Neural cell (in vitro differentiated cells): ENCODE measurements at regions not wholly inside any gene's neighbourhood (a gene's known extent, or its start where the extent isn't known, plus 50 kb on each side); places are given as distances from the start of the nearest gene placed in this dataset.

ENCODE experiments used
- H2AFZ ChIP-seq: fragments of 200-600, 300-800 bp; sonication (generic), shearing (Covaris generic); 2 replicates; pipeline ENCODE4 v1.6.0; 2014; ENCODE audit warnings: low read depth, mild to moderate bottlenecking, antibody characterized with exemption, low read length, moderate library complexity
- H3F3A ChIP-seq: fragments of 200-600 bp; shearing (Covaris generic); 2 replicates; pipeline ENCODE4 v1.6.1; 2016; ENCODE audit warnings: mild to moderate bottlenecking, moderate library complexity, mixed read lengths, antibody characterized with exemption, low read length; ENCODE audit not compliant: insufficient read depth, poor library complexity, severe bottlenecking
- H3K27ac ChIP-seq: fragments of 200-600, 300-800 bp; sonication (generic), shearing (Covaris generic); 2 replicates; pipeline ENCODE4 v1.5.1; 2014; ENCODE audit warnings: mild to moderate bottlenecking, low read length, moderate library complexity
- H3K27me3 ChIP-seq: fragments of 300-800, 200-600 bp; sonication (generic), shearing (Covaris generic); 2 replicates; pipeline ENCODE4 v1.6.0; 2014; ENCODE audit warnings: mild to moderate bottlenecking, low read depth, low read length, moderate library complexity; ENCODE audit not compliant: insufficient read depth
- H3K36me3 ChIP-seq: fragments of 300-800, 200-600 bp; sonication (generic), shearing (Covaris generic); 2 replicates; pipeline ENCODE4 v1.5.1; 2014; ENCODE audit warnings: mild to moderate bottlenecking, antibody characterized with exemption, low read length, moderate library complexity; ENCODE audit not compliant: insufficient read depth
- H3K4me2 ChIP-seq: fragments of 300-800, 200-600 bp; sonication (generic), shearing (Covaris generic); 2 replicates; pipeline ENCODE4 v1.6.0; 2014; ENCODE audit warnings: mild to moderate bottlenecking, low read length
- H3K4me3 ChIP-seq: fragments of 300-800, 200-600 bp; sonication (generic), shearing (Covaris generic); 2 replicates; pipeline ENCODE4 v1.5.1; 2014; ENCODE audit warnings: mild to moderate bottlenecking, low read length, moderate library complexity
- H3K79me2 ChIP-seq: fragments of 200-600 bp; shearing (Covaris generic); replicated peaks from 2 replicates; pipeline ENCODE4 v1.6.0; 2014; ENCODE audit warnings: mild to moderate bottlenecking, low read length, moderate library complexity; ENCODE audit not compliant: insufficient read depth
- H3K9ac ChIP-seq: fragments of 300-800, 200-600 bp; sonication (generic), shearing (Covaris generic); 2 replicates; pipeline ENCODE4 v1.6.1; 2016; ENCODE audit warnings: mild to moderate bottlenecking, low read length, mixed read lengths
- H3K9me2 ChIP-seq: fragments of 200-600 bp; shearing (Covaris generic); 2 replicates; pipeline ENCODE4 v1.6.1; 2016; ENCODE audit warnings: mild to moderate bottlenecking, low read length, mixed read lengths; ENCODE audit not compliant: insufficient read depth
- H3K9me3 ChIP-seq: fragments of 200-600, 300-800 bp; sonication (generic), shearing (Covaris generic); 2 replicates; pipeline ENCODE4 v1.6.1; 2016; ENCODE audit warnings: mild to moderate bottlenecking, mixed run types, low read length, moderate library complexity, mixed read lengths
- H4K20me1 ChIP-seq: fragments of 200-600 bp; shearing (Covaris generic); 2 replicates; pipeline ENCODE4 v1.6.1; 2016; ENCODE audit warnings: mild to moderate bottlenecking, mixed run types; ENCODE audit not compliant: insufficient read depth
- EP300 ChIP-seq: fragments of 450-650 bp; conservative IDR thresholded peaks from 2 replicates; pipeline ENCODE4 v1.6.1; 2014; ENCODE audit warnings: antibody characterized with exemption, mild to moderate bottlenecking, moderate library complexity; ENCODE audit not compliant: poor library complexity, severe bottlenecking
- EZH2 ChIP-seq: fragments of 200-600, 300-800 bp; shearing (Covaris generic), sonication (generic); IDR thresholded peaks from 2 replicates; pipeline ENCODE4 v1.6.1; 2014; ENCODE audit warnings: antibody characterized with exemption, low read length, borderline replicate concordance, mild to moderate bottlenecking; ENCODE audit not compliant: insufficient read depth, poor library complexity, severe bottlenecking
- MXI1 ChIP-seq: fragments of 450-650 bp; conservative IDR thresholded peaks from 2 replicates; pipeline ENCODE4 v1.6.1; 2014; ENCODE audit warnings: antibody characterized with exemption, mild to moderate bottlenecking; ENCODE audit not compliant: poor library complexity, severe bottlenecking
- POLR2AphosphoS5 ChIP-seq: IDR thresholded peaks from 2 replicates; pipeline ENCODE4 v1.6.1; 2012
- RAD21 ChIP-seq: fragments of 450-650 bp; conservative IDR thresholded peaks from 2 replicates; pipeline ENCODE4 v1.6.1; 2014; ENCODE audit warnings: antibody characterized with exemption, mild to moderate bottlenecking, moderate library complexity
- REST ChIP-seq: IDR thresholded peaks from 2 replicates; pipeline ENCODE4 v1.6.1; 2012; ENCODE audit warnings: borderline replicate concordance
- SMC3 ChIP-seq: fragments of 450-650 bp; conservative IDR thresholded peaks from 2 replicates; pipeline ENCODE4 v1.6.1; 2014; ENCODE audit warnings: antibody characterized with exemption, mild to moderate bottlenecking, moderate library complexity; ENCODE audit not compliant: poor library complexity
- TAF1 ChIP-seq: IDR thresholded peaks from 2 replicates; pipeline ENCODE4 v1.6.1; 2012; ENCODE audit warnings: low read depth
- TF ChIP-seq, protein P1 (sequence below): fragments of 450-650 bp; IDR thresholded peaks from 2 replicates; pipeline ENCODE4 v1.5.1; 2014; ENCODE audit warnings: antibody characterized with exemption, mild to moderate bottlenecking, moderate library complexity; ENCODE audit not compliant: poor library complexity, severe bottlenecking

DNA sequence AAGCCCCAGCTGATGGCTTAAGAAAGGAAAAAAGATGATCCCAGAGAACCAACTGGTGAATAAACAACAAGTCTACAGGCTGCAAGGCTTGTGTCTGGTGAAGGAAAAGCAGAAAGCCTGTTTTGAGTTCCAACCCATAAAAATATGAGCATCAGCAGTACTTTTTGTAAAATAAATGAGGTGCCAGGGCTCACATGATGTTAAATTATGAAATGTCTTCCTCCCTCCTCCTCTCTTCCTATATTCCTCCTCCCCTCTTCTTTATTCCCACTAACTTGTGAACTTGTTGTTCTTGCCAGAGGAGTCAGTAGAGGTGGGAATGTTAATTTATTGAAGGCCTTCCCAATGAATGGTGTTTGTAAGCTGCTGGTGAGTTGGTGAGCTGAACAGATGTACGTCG, 212.2 kb upstream of the CDH11 start:
- TF ChIP-seq TAF1 = no peak
- TF ChIP-seq SMC3 = no peak
- TF ChIP-seq EZH2 = no peak
- no peak for TF ChIP-seq MXI1
- TF ChIP-seq, protein P1, sequence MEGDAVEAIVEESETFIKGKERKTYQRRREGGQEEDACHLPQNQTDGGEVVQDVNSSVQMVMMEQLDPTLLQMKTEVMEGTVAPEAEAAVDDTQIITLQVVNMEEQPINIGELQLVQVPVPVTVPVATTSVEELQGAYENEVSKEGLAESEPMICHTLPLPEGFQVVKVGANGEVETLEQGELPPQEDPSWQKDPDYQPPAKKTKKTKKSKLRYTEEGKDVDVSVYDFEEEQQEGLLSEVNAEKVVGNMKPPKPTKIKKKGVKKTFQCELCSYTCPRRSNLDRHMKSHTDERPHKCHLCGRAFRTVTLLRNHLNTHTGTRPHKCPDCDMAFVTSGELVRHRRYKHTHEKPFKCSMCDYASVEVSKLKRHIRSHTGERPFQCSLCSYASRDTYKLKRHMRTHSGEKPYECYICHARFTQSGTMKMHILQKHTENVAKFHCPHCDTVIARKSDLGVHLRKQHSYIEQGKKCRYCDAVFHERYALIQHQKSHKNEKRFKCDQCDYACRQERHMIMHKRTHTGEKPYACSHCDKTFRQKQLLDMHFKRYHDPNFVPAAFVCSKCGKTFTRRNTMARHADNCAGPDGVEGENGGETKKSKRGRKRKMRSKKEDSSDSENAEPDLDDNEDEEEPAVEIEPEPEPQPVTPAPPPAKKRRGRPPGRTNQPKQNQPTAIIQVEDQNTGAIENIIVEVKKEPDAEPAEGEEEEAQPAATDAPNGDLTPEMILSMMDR = no peak
- no peak for TF ChIP-seq RAD21
- TF ChIP-seq EP300 = no peak
- no peak for TF ChIP-seq REST
- no peak for TF ChIP-seq POLR2AphosphoS5
- no peaks in the 10 kb centered on the region for H3K36me3 ChIP-seq
- no peak overlapping the region for H3K27ac ChIP-seq
- no peaks in the 10 kb centered on the region for H3K9me3 ChIP-seq
- H3K27me3 ChIP-seq = no peaks in the 10 kb centered on the region
- no peaks in the 10 kb centered on the region for H3K79me2 ChIP-seq
- no peak overlapping the region for H2AFZ ChIP-seq
- no peaks in the 10 kb centered on the region for H4K20me1 ChIP-seq
- H3K9me2 ChIP-seq = no peaks in the 10 kb centered on the region
- H3F3A ChIP-seq = no peaks in the 10 kb centered on the region
- H3K4me2 ChIP-seq = no peak overlapping the region
- no peak overlapping the region for H3K9ac ChIP-seq
- H3K4me3 ChIP-seq = no peak overlapping the region

DNA sequence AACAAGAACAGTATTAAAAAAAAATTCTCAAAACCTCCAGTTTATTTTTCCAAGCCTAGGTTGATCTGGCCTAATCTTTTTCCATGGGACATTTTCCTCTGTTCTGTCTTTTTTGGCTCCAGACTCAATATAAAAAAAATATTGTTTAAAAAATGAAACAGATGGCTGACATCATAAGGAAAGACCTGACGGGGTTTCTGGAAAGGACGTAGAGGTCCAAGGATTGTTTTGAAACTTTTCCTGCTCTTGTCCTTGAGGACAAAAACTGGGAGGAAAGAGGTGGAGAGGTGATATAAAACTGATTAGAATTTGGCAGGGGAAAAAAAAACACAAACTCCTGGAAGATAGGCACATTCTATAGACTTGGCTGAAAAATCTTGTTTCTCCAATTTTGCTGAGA, 211.4 kb upstream of the CDH11 start:
- Histone ChIP-seq H3K4me3 (no peak overlapping the region), H3K27me3 (no peaks in the 10 kb centered on the region), H3K4me2 (no peak overlapping the region), H3K9me2 (no peaks in the 10 kb centered on the region), H4K20me1 (no peaks in the 10 kb centered on the region), H3K9me3 (no peaks in the 10 kb centered on the region), H2AFZ (no peak overlapping the region), H3F3A (no peaks in the 10 kb centered on the region), H3K9ac (no peak overlapping the region), H3K36me3 (no peaks in the 10 kb centered on the region), H3K79me2 (no peaks in the 10 kb centered on the region), H3K27ac (no peak overlapping the region)
- TF ChIP-seq EZH2 (no peak), POLR2AphosphoS5 (no peak), RAD21 (no peak), MXI1 (no peak), EP300 (no peak), TAF1 (no peak), SMC3 (no peak), REST (no peak)
- TF ChIP-seq, protein P1 = no peak
